SK-N-SH treated with all-trans-retinoic acid at 6 μM for 48 hours (cell line): ENCODE measurements at regions not wholly inside any gene's neighbourhood (a gene's known extent, or its start where the extent isn't known, plus 50 kb on each side); places are given as distances from the start of the nearest gene placed in this dataset.

Experiments used
- RARB ChIP-seq: fragments of 250-450 bp; sonication (Bioruptor Pico); IDR thresholded peaks from 2 replicates; pipeline ENCODE4 v1.8.0; 2021; ENCODE audit warnings: mild to moderate bottlenecking, moderate library complexity
- SNAI2 ChIP-seq: fragments of 250-450 bp; sonication (Bioruptor Pico); IDR thresholded peaks from 2 replicates; pipeline ENCODE4 v1.5.0; 2020; ENCODE audit warnings: mild to moderate bottlenecking, moderate library complexity
- TCF4 ChIP-seq: fragments of 250-450 bp; sonication (Bioruptor Pico); IDR thresholded peaks from 2 replicates; pipeline ENCODE4 v1.8.0; 2021; ENCODE audit warnings: mild to moderate bottlenecking, moderate library complexity, borderline replicate concordance

- no peak for TF ChIP-seq SNAI2 (CRISPR knock-in tag)
- TF ChIP-seq RARB (CRISPR knock-in tag), result no peak
- no peak for TF ChIP-seq TCF4 (CRISPR knock-in tag)
Observed at GRCh38 chr21:16437586-16437985, 707.8 kb downstream of the USP25 start.
